H9 (cell line): ENCODE measurements at regions not wholly inside any gene's neighbourhood (a gene's known extent, or its start where the extent isn't known, plus 50 kb on each side); places are given as distances from the start of the nearest gene placed in this dataset.
"Not testable (repeated sequence)": the region's sequence is repeated elsewhere in the genome, so short reads cannot be mapped to it uniquely, and the experiment has no call there.

Experiments used
- DNase-seq: peaks from one replicate; pipeline ENCODE4 v3.0.0-alpha.2; 2017
- H2AFZ ChIP-seq: one replicate; pipeline ENCODE4 v1.6.1; 2013; ENCODE audit warnings: mild to moderate bottlenecking, low read length, control low read depth, moderate library complexity
- H2AK5ac ChIP-seq: 2 replicates; pipeline ENCODE4 v1.6.1; 2013; ENCODE audit warnings: low read length, control low read depth, mixed read lengths; ENCODE audit not compliant: insufficient read length
- H2BK120ac ChIP-seq: one replicate; pipeline ENCODE4 v1.6.1; 2013; ENCODE audit warnings: low read depth, mild to moderate bottlenecking, low read length, control low read depth, inconsistent platforms; ENCODE audit not compliant: poor library complexity, severe bottlenecking
- H2BK12ac ChIP-seq: 2 replicates; pipeline ENCODE4 v1.6.1; 2013; ENCODE audit warnings: low read length, control low read depth, mixed read lengths, low read depth; ENCODE audit not compliant: insufficient read length
- H2BK15ac ChIP-seq: 2 replicates; pipeline ENCODE4 v1.6.1; 2013; ENCODE audit warnings: low read depth, low read length, control low read depth
- H2BK20ac ChIP-seq: one replicate; pipeline ENCODE4 v1.6.1; 2013; ENCODE audit warnings: low read depth, mild to moderate bottlenecking, low read length, control low read depth, inconsistent platforms; ENCODE audit not compliant: poor library complexity, severe bottlenecking
- H2BK5ac ChIP-seq: 2 replicates; pipeline ENCODE4 v1.6.1; 2013; ENCODE audit warnings: low read length, control low read depth, mixed read lengths; ENCODE audit not compliant: insufficient read length
- H3K14ac ChIP-seq: 2 replicates; pipeline ENCODE4 v1.6.1; 2013; ENCODE audit warnings: low read length, control low read depth; ENCODE audit not compliant: insufficient read depth
- H3K18ac ChIP-seq: 2 replicates; pipeline ENCODE4 v1.6.1; 2013; ENCODE audit warnings: low read depth, mild to moderate bottlenecking, mixed read lengths, low read length, control low read depth; ENCODE audit not compliant: insufficient read length
- H3K23ac ChIP-seq: 2 replicates; pipeline ENCODE4 v1.6.1; 2013; ENCODE audit warnings: low read length, control low read depth, mixed read lengths, low read depth; ENCODE audit not compliant: insufficient read length
- H3K23me2 ChIP-seq: 2 replicates; pipeline ENCODE4 v1.6.1; 2013; ENCODE audit warnings: low read depth, mild to moderate bottlenecking, mixed read lengths, low read length, control low read depth; ENCODE audit not compliant: insufficient read length, poor library complexity, severe bottlenecking
- H3K27ac ChIP-seq: 2 replicates; pipeline ENCODE4 v1.5.1; 2013; ENCODE audit warnings: low read length, control low read depth, mixed read lengths, low read depth; ENCODE audit not compliant: insufficient read length
- H3K27me3 ChIP-seq: 2 replicates; pipeline ENCODE4 v1.6.1; 2013; ENCODE audit warnings: low read length, control low read depth, inconsistent platforms; ENCODE audit not compliant: insufficient read depth
- H3K4ac ChIP-seq: 2 replicates; pipeline ENCODE4 v1.6.1; 2013; ENCODE audit warnings: low read depth, mild to moderate bottlenecking, control low read depth, inconsistent platforms, low read length, moderate library complexity
- H3K4me1 ChIP-seq: 2 replicates; pipeline ENCODE4 v1.6.1; 2013; ENCODE audit warnings: low read length, control low read depth, inconsistent platforms; ENCODE audit not compliant: insufficient read depth
- H3K4me2 ChIP-seq: 2 replicates; pipeline ENCODE4 v1.6.1; 2013; ENCODE audit warnings: low read length, control low read depth, mixed read lengths; ENCODE audit not compliant: insufficient read length, insufficient read depth
- H3K56ac ChIP-seq: 2 replicates; pipeline ENCODE4 v1.6.1; 2013; ENCODE audit warnings: low read depth, mild to moderate bottlenecking, mixed read lengths, low read length, control low read depth; ENCODE audit not compliant: insufficient read length
- H3K79me1 ChIP-seq: 2 replicates; pipeline ENCODE4 v1.6.1; 2013; ENCODE audit warnings: low read depth, mild to moderate bottlenecking, moderate library complexity, low read length, control low read depth, inconsistent platforms; ENCODE audit not compliant: insufficient read depth, poor library complexity, severe bottlenecking
- H3K79me2 ChIP-seq: 2 replicates; pipeline ENCODE4 v1.6.1; 2013; ENCODE audit warnings: low read length, control low read depth, inconsistent platforms; ENCODE audit not compliant: insufficient read depth
- H3K9ac ChIP-seq: 2 replicates; pipeline ENCODE4 v1.6.1; 2013; ENCODE audit warnings: low read length, control low read depth, mixed read lengths; ENCODE audit not compliant: insufficient read length; ENCODE audit errors: extremely low read depth
- H3K9me3 ChIP-seq: one replicate; pipeline ENCODE4 v1.6.1; 2013; ENCODE audit warnings: low read depth, low read length, inconsistent platforms; ENCODE audit not compliant: control insufficient read depth
- H3T11ph ChIP-seq: one replicate; pipeline ENCODE4 v1.6.1; 2013; ENCODE audit warnings: mild to moderate bottlenecking, low read length, control low read depth, inconsistent platforms
- H4K20me1 ChIP-seq: one replicate; pipeline ENCODE4 v1.6.1; 2013; ENCODE audit not compliant: control insufficient read depth, insufficient read length, insufficient read depth
- H4K5ac ChIP-seq: 2 replicates; pipeline ENCODE4 v1.6.1; 2013; ENCODE audit warnings: low read depth, mild to moderate bottlenecking, mixed read lengths, low read length, control low read depth; ENCODE audit not compliant: insufficient read length
- H4K8ac ChIP-seq: replicated peaks from 2 replicates; pipeline ENCODE4 v1.6.1; 2013; ENCODE audit warnings: low read length, control low read depth, mixed read lengths, low read depth; ENCODE audit not compliant: insufficient read length
- H4K91ac ChIP-seq: 2 replicates; pipeline ENCODE4 v1.6.1; 2013; ENCODE audit warnings: low read depth, mild to moderate bottlenecking, moderate library complexity, mixed read lengths, low read length, control low read depth; ENCODE audit not compliant: insufficient read length
- H3K27ac Mint-ChIP-seq, 3 experiments: 2 replicates in 2 of 3; 3 replicates in 1 of 3; pipeline ENCODE4 v1.8.0; 2020 to 2021; ENCODE audit warnings: mixed read lengths in 3 of 3, mild to moderate bottlenecking in 1 of 3, moderate library complexity in 1 of 3
- H3K27me3 Mint-ChIP-seq: 2 replicates; pipeline ENCODE4 v1.8.0; 2021; ENCODE audit warnings: low read depth, mild to moderate bottlenecking, moderate library complexity, mixed read lengths
- H3K36me3 Mint-ChIP-seq, 3 experiments: 2 replicates in 2 of 3; 3 replicates in 1 of 3; pipeline ENCODE4 v1.8.0; 2020 to 2021; ENCODE audit warnings: low read depth in 3 of 3, mixed read lengths in 3 of 3; ENCODE audit not compliant: insufficient read depth in 1 of 3
- H3K4me1 Mint-ChIP-seq, 2 experiments: 2 replicates each; pipeline ENCODE4 v1.8.0; 2020; ENCODE audit warnings: mixed read lengths in 2 of 2
- H3K4me3 Mint-ChIP-seq, 2 experiments: 2 replicates in 1 of 2; 3 replicates in 1 of 2; pipeline ENCODE4 v1.8.0; 2020 to 2021; ENCODE audit warnings: mild to moderate bottlenecking in 2 of 2, mixed read lengths in 2 of 2, moderate library complexity in 1 of 2
- H3K9me3 Mint-ChIP-seq, 2 experiments: 2 replicates in 1 of 2; 3 replicates in 1 of 2; pipeline ENCODE4 v1.8.0; 2020; ENCODE audit warnings: mild to moderate bottlenecking in 2 of 2, mixed read lengths in 2 of 2, moderate library complexity in 1 of 2
- WGBS: extraction: QIAGEN DNeasy Blood & Tissue Kit; methylation state at CpG from one replicate; pipeline ENCODE4 v1.1.7; 2013; ENCODE audit warnings: missing lambda C conversion rate, low lambda C conversion rate, mixed read lengths; ENCODE audit not compliant: insufficient read length; ENCODE audit errors: extremely low coverage; 5-methylcytosine and 5-hydroxymethylcytosine counted together
- TF ChIP-seq, protein P1 (sequence below): fragments of 200-600 bp; sonication (generic); conservative IDR thresholded peaks from 3 replicates; pipeline ENCODE4 v1.8.0; 2021; ENCODE audit warnings: antibody characterized with exemption, mild to moderate bottlenecking

DNA sequence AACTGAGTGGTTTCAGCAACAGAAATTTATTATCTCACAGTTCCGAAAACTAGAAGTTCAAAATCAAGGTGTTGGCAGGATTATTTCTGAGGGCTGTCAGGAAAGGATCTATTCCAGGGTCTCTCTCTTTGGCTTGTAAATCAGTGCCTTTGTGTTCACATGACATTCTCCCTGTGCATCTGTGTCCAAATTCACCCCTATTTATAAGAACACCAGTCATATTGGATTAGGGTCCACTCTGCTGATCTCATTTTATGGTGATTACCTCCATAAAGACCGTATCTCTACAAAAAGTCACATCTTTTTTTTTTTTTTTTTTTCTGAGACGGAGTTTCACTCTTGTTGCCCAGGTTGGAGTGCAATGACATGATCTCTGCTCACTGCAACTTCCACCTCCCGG is 68.6 kb upstream of the MARCKS start:
- H3K23ac ChIP-seq, result no peak overlapping the region
- no peaks in the 10 kb centered on the region for H3K23me2 ChIP-seq
- Mint-ChIP-seq H3K9me3 (no peaks in the 10 kb centered on the region), H3K27me3 (no peaks in the 10 kb centered on the region; the same call in 1 of the 2 replicates), H3K36me3 (no peaks in the 10 kb centered on the region), H3K4me1 (no peaks in the 10 kb centered on the region; a peak in 1 of 4 replicates), H3K27ac (no peak overlapping the region), H3K4me3 (no peak overlapping the region)
- no peak overlapping the region for H2BK20ac ChIP-seq
- H3K79me2 ChIP-seq, result no peaks in the 10 kb centered on the region
- H4K20me1 ChIP-seq, result no peaks in the 10 kb centered on the region
- no peak overlapping the region for H2BK120ac ChIP-seq
- no peak overlapping the region for H2AFZ ChIP-seq
- no peak overlapping the region for H3K9ac ChIP-seq
- no peak overlapping the region for H2AK5ac ChIP-seq
- TF ChIP-seq, protein P1, sequence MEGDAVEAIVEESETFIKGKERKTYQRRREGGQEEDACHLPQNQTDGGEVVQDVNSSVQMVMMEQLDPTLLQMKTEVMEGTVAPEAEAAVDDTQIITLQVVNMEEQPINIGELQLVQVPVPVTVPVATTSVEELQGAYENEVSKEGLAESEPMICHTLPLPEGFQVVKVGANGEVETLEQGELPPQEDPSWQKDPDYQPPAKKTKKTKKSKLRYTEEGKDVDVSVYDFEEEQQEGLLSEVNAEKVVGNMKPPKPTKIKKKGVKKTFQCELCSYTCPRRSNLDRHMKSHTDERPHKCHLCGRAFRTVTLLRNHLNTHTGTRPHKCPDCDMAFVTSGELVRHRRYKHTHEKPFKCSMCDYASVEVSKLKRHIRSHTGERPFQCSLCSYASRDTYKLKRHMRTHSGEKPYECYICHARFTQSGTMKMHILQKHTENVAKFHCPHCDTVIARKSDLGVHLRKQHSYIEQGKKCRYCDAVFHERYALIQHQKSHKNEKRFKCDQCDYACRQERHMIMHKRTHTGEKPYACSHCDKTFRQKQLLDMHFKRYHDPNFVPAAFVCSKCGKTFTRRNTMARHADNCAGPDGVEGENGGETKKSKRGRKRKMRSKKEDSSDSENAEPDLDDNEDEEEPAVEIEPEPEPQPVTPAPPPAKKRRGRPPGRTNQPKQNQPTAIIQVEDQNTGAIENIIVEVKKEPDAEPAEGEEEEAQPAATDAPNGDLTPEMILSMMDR, result no peak
- H4K5ac ChIP-seq, result no peak overlapping the region
- WGBS, result no CpG with 5 or more reads among the region's 4 CpGs
- no peak overlapping the region for H4K91ac ChIP-seq
- H3K14ac ChIP-seq, result no peak overlapping the region
- no peak overlapping the region for H3K4me2 ChIP-seq
- H3K79me1 ChIP-seq, result no peaks in the 10 kb centered on the region
- H2BK12ac ChIP-seq, result no peak overlapping the region
- no peak overlapping the region for H3K4ac ChIP-seq
- H3K56ac ChIP-seq, result no peak overlapping the region
- no peak overlapping the region for H2BK5ac ChIP-seq
- no peak for DNase-seq
- no peaks in the 10 kb centered on the region for H3K4me1 ChIP-seq
- no peak overlapping the region for H2BK15ac ChIP-seq
- no peaks in the 10 kb centered on the region for H3K27me3 ChIP-seq
- H3K27ac ChIP-seq, result no peak overlapping the region
- no peak overlapping the region for H4K8ac ChIP-seq
- H3K9me3 ChIP-seq, result no peaks in the 10 kb centered on the region
- no peak overlapping the region for H3T11ph ChIP-seq
- no peak overlapping the region for H3K18ac ChIP-seq

DNA sequence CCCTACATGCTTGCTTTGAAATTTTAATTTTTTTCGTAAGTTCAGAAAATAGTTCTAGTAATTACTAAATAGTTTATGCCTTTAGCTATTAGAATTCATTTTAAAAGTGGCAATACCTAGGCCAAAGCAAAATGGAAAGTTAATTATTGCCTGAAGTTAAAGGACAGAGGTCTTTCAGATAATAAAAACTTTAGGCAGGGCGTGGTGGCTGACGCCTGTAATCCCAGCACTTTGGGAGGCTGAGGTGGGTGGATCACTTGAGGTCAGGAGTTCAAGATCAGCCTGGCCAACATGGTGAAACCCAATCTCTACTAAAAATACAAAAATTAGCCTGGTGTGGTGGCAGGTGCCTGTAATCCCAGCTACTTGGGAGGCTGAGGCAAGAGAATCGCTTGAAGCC is 65.9 kb upstream of the MARCKS start:
- H3K14ac ChIP-seq, H3K23ac ChIP-seq, DNase-seq, H3K27me3 Mint-ChIP-seq, H3K56ac ChIP-seq, H2BK5ac ChIP-seq, H2BK120ac ChIP-seq, H3K4ac ChIP-seq, H3K9ac ChIP-seq, H3K36me3 Mint-ChIP-seq, H3T11ph ChIP-seq, H2BK20ac ChIP-seq, H3K4me1 ChIP-seq, H3K9me3 ChIP-seq, H2AFZ ChIP-seq, H3K27me3 ChIP-seq, H2BK12ac ChIP-seq, H3K18ac ChIP-seq, H3K27ac Mint-ChIP-seq, H4K8ac ChIP-seq, H3K4me3 Mint-ChIP-seq, H3K79me1 ChIP-seq, H3K79me2 ChIP-seq, H2AK5ac ChIP-seq, H3K9me3 Mint-ChIP-seq, H2BK15ac ChIP-seq, H4K91ac ChIP-seq, H3K4me1 Mint-ChIP-seq, H3K23me2 ChIP-seq, H4K5ac ChIP-seq, H4K20me1 ChIP-seq, H3K27ac ChIP-seq, H3K4me2 ChIP-seq: not testable (repeated sequence)
- WGBS, result no CpG with 5 or more reads among the region's 4 CpGs
